ENCODE measurements at regions not wholly inside any gene's neighbourhood (a gene's known extent, or its start where the extent isn't known, plus 50 kb on each side); places are given as distances from the start of the nearest gene placed in this dataset.

DNA sequence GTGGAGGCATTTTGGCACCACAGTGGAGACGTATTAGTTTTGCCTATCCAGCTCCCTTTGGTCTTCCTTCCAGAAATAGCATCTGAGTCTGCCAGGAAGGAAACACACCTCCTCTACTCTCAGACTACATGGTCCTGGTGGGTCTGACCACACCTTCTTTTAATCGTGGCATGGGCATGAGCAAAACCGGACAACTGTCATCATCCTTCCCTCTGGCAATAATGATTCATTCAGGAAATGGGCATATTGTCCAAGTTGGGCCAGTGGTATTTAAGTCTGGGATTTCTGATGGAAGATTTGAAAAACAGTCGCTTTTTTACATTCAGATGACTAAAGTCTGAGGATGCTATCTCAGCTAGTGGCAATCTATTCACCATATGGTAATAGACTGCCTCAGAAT lies 601.0 kb upstream of the ADAMTS9 start:
- TF ChIP-seq, protein P1, sequence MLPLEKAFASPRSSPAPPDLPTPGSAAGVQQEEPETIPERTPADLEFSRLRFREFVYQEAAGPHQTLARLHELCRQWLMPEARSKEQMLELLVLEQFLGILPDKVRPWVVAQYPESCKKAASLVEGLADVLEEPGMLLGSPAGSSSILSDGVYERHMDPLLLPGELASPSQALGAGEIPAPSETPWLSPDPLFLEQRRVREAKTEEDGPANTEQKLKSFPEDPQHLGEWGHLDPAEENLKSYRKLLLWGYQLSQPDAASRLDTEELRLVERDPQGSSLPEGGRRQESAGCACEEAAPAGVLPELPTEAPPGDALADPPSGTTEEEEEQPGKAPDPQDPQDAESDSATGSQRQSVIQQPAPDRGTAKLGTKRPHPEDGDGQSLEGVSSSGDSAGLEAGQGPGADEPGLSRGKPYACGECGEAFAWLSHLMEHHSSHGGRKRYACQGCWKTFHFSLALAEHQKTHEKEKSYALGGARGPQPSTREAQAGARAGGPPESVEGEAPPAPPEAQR (CRISPR knock-in tag; IDR thresholded peaks at IDR 0.05) = no peak
- TF ChIP-seq IRF2 (CRISPR knock-in tag; IDR thresholded peaks at IDR 0.05; ENCODE audit: borderline replicate concordance, low read depth) = no peak
- TF ChIP-seq ETV6 (CRISPR knock-in tag; IDR thresholded peaks at IDR 0.05) = no peak
- no peak for TF ChIP-seq ZNF317 (CRISPR knock-in tag; IDR thresholded peaks at IDR 0.05; ENCODE audit: borderline replicate concordance, low read depth)
- peaks cover 25% of the 10 kb centered on the region for H3K4me1 Mint-ChIP-seq
- POLR2A ChIA-PET = no interaction called here
- H3K36me3 Mint-ChIP-seq = no peaks in the 10 kb centered on the region
- no peaks in the 10 kb centered on the region for H3K27me3 Mint-ChIP-seq (ENCODE audit: low read depth)
- CTCF ChIA-PET = interaction anchor here (0.9 to 1.0 kb wide), 2 partner anchors 124 to 759 kb away, joined by 3 to 4 read pairs; no protein-coding TSS in a partner anchor
- no peaks in the 10 kb centered on the region for H3K9me3 Mint-ChIP-seq
- no peak overlapping the region for H3K27ac Mint-ChIP-seq
- no peak overlapping the region for H3K4me3 Mint-ChIP-seq
- DNase-seq (ENCODE audit: low spot score) = no peak
- no peak for ATAC-seq

GRCh38 chr3:65285956-65286355 lies 598.2 kb upstream of the ADAMTS9 start:
- TF ChIP-seq FOXP1 (CRISPR knock-in tag; IDR thresholded peaks at IDR 0.05; ENCODE audit: borderline replicate concordance) = no peak
- TF ChIP-seq, protein P2, sequence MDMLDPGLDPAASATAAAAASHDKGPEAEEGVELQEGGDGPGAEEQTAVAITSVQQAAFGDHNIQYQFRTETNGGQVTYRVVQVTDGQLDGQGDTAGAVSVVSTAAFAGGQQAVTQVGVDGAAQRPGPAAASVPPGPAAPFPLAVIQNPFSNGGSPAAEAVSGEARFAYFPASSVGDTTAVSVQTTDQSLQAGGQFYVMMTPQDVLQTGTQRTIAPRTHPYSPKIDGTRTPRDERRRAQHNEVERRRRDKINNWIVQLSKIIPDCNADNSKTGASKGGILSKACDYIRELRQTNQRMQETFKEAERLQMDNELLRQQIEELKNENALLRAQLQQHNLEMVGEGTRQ (CRISPR knock-in tag; IDR thresholded peaks at IDR 0.05) = no peak
- TF ChIP-seq, protein P1 (CRISPR knock-in tag; IDR thresholded peaks at IDR 0.05) = no peak
- TF ChIP-seq, protein P3, sequence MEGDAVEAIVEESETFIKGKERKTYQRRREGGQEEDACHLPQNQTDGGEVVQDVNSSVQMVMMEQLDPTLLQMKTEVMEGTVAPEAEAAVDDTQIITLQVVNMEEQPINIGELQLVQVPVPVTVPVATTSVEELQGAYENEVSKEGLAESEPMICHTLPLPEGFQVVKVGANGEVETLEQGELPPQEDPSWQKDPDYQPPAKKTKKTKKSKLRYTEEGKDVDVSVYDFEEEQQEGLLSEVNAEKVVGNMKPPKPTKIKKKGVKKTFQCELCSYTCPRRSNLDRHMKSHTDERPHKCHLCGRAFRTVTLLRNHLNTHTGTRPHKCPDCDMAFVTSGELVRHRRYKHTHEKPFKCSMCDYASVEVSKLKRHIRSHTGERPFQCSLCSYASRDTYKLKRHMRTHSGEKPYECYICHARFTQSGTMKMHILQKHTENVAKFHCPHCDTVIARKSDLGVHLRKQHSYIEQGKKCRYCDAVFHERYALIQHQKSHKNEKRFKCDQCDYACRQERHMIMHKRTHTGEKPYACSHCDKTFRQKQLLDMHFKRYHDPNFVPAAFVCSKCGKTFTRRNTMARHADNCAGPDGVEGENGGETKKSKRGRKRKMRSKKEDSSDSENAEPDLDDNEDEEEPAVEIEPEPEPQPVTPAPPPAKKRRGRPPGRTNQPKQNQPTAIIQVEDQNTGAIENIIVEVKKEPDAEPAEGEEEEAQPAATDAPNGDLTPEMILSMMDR (IDR thresholded peaks at IDR 0.05) = no peak
- no peak for TF ChIP-seq MAX (CRISPR knock-in tag; IDR thresholded peaks at IDR 0.05)
- TF ChIP-seq, protein P4, sequence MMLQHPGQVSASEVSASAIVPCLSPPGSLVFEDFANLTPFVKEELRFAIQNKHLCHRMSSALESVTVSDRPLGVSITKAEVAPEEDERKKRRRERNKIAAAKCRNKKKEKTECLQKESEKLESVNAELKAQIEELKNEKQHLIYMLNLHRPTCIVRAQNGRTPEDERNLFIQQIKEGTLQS (CRISPR knock-in tag; conservative IDR thresholded peaks at IDR 0.05) = no peak
- no peak for TF ChIP-seq ZNF232 (CRISPR knock-in tag; IDR thresholded peaks at IDR 0.05)
- TF ChIP-seq GTF2I (CRISPR knock-in tag; conservative IDR thresholded peaks at IDR 0.05) = no peak
- TF ChIP-seq, protein P5, sequence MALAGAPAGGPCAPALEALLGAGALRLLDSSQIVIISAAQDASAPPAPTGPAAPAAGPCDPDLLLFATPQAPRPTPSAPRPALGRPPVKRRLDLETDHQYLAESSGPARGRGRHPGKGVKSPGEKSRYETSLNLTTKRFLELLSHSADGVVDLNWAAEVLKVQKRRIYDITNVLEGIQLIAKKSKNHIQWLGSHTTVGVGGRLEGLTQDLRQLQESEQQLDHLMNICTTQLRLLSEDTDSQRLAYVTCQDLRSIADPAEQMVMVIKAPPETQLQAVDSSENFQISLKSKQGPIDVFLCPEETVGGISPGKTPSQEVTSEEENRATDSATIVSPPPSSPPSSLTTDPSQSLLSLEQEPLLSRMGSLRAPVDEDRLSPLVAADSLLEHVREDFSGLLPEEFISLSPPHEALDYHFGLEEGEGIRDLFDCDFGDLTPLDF (CRISPR knock-in tag; IDR thresholded peaks at IDR 0.05) = no peak
- no peak for TF ChIP-seq NR3C1 (CRISPR knock-in tag; conservative IDR thresholded peaks at IDR 0.05; ENCODE audit: low read depth)
- Mint-ChIP-seq H3K9me3 (peaks cover 7% of the 10 kb centered on the region; the same call in 1 of the 2 replicates), H3K4me3 (no peak overlapping the region), H3K27me3 (ENCODE audit: low read depth) (no peaks in the 10 kb centered on the region), H3K36me3 (no peaks in the 10 kb centered on the region), H3K27ac (no peak overlapping the region), H3K4me1 (peaks cover 25% of the 10 kb centered on the region)
- no peak for ATAC-seq
- ChIA-PET POLR2A (no interaction called here), CTCF (interaction anchor here (1.1 kb wide), 1 partner anchor 116 kb away, joined by 4 read pairs; no protein-coding TSS in a partner anchor)
- DNase-seq (ENCODE audit: low spot score) = no peak

GRCh38 chr3:65284961-65285360 lies 597.2 kb upstream of the ADAMTS9 start:
- Mint-ChIP-seq H3K4me1 (peaks cover 27% of the 10 kb centered on the region), H3K9me3 (peaks cover 7% of the 10 kb centered on the region; the same call in 1 of the 2 replicates), H3K27ac (no peak overlapping the region), H3K27me3 (ENCODE audit: low read depth) (0 out of 2 replicates have a peak, but pooled peaks cover 1% of the 10 kb centered on the region), H3K36me3 (no peaks in the 10 kb centered on the region), H3K4me3 (no peak overlapping the region)
- POLR2A ChIA-PET = no interaction called here
- CTCF ChIA-PET = no interaction called here
- ATAC-seq = no peak
- no peak for DNase-seq (ENCODE audit: low spot score)
- TF ChIP-seq, protein P1 (CRISPR knock-in tag; IDR thresholded peaks at IDR 0.05) = no peak
- no peak for TF ChIP-seq STAT6 (CRISPR knock-in tag; conservative IDR thresholded peaks at IDR 0.05; ENCODE audit: low read depth)
- no peak for TF ChIP-seq ZNF396 (CRISPR knock-in tag; IDR thresholded peaks at IDR 0.05; ENCODE audit: borderline replicate concordance)
- TF ChIP-seq ETV6 (CRISPR knock-in tag; IDR thresholded peaks at IDR 0.05) = no peak
- TF ChIP-seq, protein P6, sequence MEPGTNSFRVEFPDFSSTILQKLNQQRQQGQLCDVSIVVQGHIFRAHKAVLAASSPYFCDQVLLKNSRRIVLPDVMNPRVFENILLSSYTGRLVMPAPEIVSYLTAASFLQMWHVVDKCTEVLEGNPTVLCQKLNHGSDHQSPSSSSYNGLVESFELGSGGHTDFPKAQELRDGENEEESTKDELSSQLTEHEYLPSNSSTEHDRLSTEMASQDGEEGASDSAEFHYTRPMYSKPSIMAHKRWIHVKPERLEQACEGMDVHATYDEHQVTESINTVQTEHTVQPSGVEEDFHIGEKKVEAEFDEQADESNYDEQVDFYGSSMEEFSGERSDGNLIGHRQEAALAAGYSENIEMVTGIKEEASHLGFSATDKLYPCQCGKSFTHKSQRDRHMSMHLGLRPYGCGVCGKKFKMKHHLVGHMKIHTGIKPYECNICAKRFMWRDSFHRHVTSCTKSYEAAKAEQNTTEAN (CRISPR knock-in tag; IDR thresholded peaks at IDR 0.05) = no peak
- TF ChIP-seq CREB1 (CRISPR knock-in tag; IDR thresholded peaks at IDR 0.05) = no peak

All from WTC11 (cell line).